ENCODE measurements at regions not wholly inside any gene's neighbourhood (a gene's known extent, or its start where the extent isn't known, plus 50 kb on each side); places are given as distances from the start of the nearest gene placed in this dataset.

DNA sequence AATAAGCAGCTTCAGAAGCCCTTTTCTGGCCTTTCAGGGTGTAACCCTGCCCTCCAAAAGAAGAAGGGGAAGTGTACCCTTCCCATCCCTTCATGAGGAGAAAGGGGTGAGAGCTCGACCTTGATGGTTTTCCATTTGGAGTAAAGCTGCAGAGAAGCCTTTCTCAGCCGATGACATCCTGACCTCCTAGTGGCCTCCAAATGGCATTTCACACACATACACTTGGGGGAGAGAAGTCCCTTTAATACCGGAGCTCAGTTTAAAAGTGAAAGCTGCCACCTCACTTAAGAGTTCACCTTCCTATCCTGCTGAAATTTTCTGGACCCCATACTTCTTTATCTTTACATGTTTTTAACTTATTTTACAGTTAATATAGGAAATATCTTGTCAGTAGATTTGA is 716.7 kb downstream of the DCDC2C start:
- TF ChIP-seq EZH2 (IDR thresholded peaks at IDR 0.05; ENCODE audit: insufficient read depth, poor library complexity, severe bottlenecking) (no peak), EZH2phosphoT487 (IDR thresholded peaks at IDR 0.05; ENCODE audit: insufficient read depth, low read depth) (no peak)

Measured in GM23248 (cell line).